OCI-LY7 (cell line): ENCODE measurements at regions not wholly inside any gene's neighbourhood (a gene's known extent, or its start where the extent isn't known, plus 50 kb on each side); places are given as distances from the start of the nearest gene placed in this dataset.

Source experiments
- BruUV-seq: library from RNA; stranded (reverse); fragments of 400-500 nt; replicated peaks from 2 replicates; lab custom pipeline; 2021; lab: Mats Ljungman, UMichigan
- CTCF ChIA-PET: fragments of 300-600 bp; sonication (Branson Sonifier 250); formaldehyde crosslinking; loops from one replicate; lab custom pipeline; 2022; ENCODE audit warnings: antibody characterized with exemption; ENCODE audit not compliant: unreplicated experiment; lab: Charles Lee
- POLR2A ChIA-PET: fragments of 300-600 bp; sonication (Branson Sonifier 250); formaldehyde crosslinking; loops from one replicate; lab custom pipeline; 2022; ENCODE audit warnings: antibody characterized with exemption; lab: Charles Lee
- DNase-seq: peaks from one replicate; pipeline ENCODE4 v3.0.0-alpha.2; 2015; ENCODE audit warnings: low spot score
- H2AFZ ChIP-seq: fragments of 200-600 bp; sonication (generic), shearing (Covaris generic); 2 replicates; pipeline ENCODE4 v1.6.1; 2014; ENCODE audit warnings: mild to moderate bottlenecking, antibody characterized with exemption, low read length, moderate library complexity
- H3K27ac ChIP-seq: fragments of 200-600 bp; sonication (generic); 2 replicates; pipeline ENCODE4 v1.5.1; 2014; ENCODE audit warnings: mixed run types, low read depth, mild to moderate bottlenecking, moderate library complexity, low read length, inconsistent platforms; ENCODE audit not compliant: poor library complexity, severe bottlenecking
- H3K36me3 ChIP-seq: fragments of 200-600 bp; sonication (generic); 2 replicates; pipeline ENCODE4 v1.6.1; 2014; ENCODE audit warnings: mild to moderate bottlenecking, antibody characterized with exemption, low read length, moderate library complexity, mixed read lengths; ENCODE audit not compliant: insufficient read depth
- H3K4me1 ChIP-seq: fragments of 200-600 bp; sonication (generic); 2 replicates; pipeline ENCODE4 v1.5.1; 2014; ENCODE audit warnings: mild to moderate bottlenecking, low read length; ENCODE audit not compliant: insufficient read depth, poor library complexity, severe bottlenecking
- H3K4me2 ChIP-seq: fragments of 200-600 bp; sonication (generic); 2 replicates; pipeline ENCODE4 v1.6.1; 2014; ENCODE audit warnings: mild to moderate bottlenecking, low read length
- H3K4me3 ChIP-seq: fragments of 200-600 bp; sonication (generic); 2 replicates; pipeline ENCODE4 v1.5.1; 2014; ENCODE audit warnings: mild to moderate bottlenecking, low read depth, low read length; ENCODE audit not compliant: poor library complexity, severe bottlenecking
- H3K79me2 ChIP-seq: fragments of 200-600 bp; sonication (generic); 2 replicates; pipeline ENCODE4 v1.6.1; 2016; ENCODE audit warnings: low read depth, mild to moderate bottlenecking, low read length, moderate library complexity, mixed read lengths; ENCODE audit not compliant: insufficient read depth
- H3K9me2 ChIP-seq: fragments of 200-600 bp; sonication (generic); 2 replicates; pipeline ENCODE4 v1.6.1; 2016; ENCODE audit warnings: mild to moderate bottlenecking, low read length, mixed read lengths; ENCODE audit not compliant: insufficient read depth
- H3K9me3 ChIP-seq: fragments of 200-600 bp; sonication (generic); 2 replicates; pipeline ENCODE4 v1.6.1; 2014; ENCODE audit warnings: mild to moderate bottlenecking, mixed run types, low read length, mixed read lengths
- H4K20me1 ChIP-seq: fragments of 200-600 bp; sonication (generic); 2 replicates; pipeline ENCODE4 v1.6.1; 2014; ENCODE audit warnings: mild to moderate bottlenecking, antibody characterized with exemption, low read length, moderate library complexity, mixed read lengths; ENCODE audit not compliant: insufficient read depth
- CTCF ChIP-seq: fragments of 200-600 bp; sonication (generic); conservative IDR thresholded peaks from 2 replicates; pipeline ENCODE4 v1.5.1; 2014; ENCODE audit warnings: mild to moderate bottlenecking, antibody characterized with exemption, low read length, moderate library complexity, mixed read lengths
- EZH2phosphoT487 ChIP-seq: fragments of 200-600 bp; sonication (generic); IDR thresholded peaks from 2 replicates; pipeline ENCODE4 v1.6.1; 2018; ENCODE audit warnings: low read depth, borderline replicate concordance, mild to moderate bottlenecking, mixed run types, antibody characterized with exemption, low read length, moderate library complexity, mixed read lengths
- intact Hi-C: fragments of 100-400 bp; cut with micrococcal nuclease; formaldehyde crosslinking; loops from one replicate; pipeline ENCODE4 v1.10.0; 2022; ENCODE audit not compliant: unreplicated experiment

- no peak overlapping the region for H2AFZ ChIP-seq
- no TSS peak for BruUV-seq
- H3K4me3 ChIP-seq, result no peak overlapping the region
- no peak overlapping the region for H3K4me2 ChIP-seq
- ChIA-PET CTCF (no interaction called here), POLR2A (no interaction called here)
- no peaks in the 10 kb centered on the region for H3K4me1 ChIP-seq
- no peaks in the 10 kb centered on the region for H4K20me1 ChIP-seq
- no peak for DNase-seq
- no peaks in the 10 kb centered on the region for H3K9me3 ChIP-seq
- TF ChIP-seq EZH2phosphoT487, result no peak
- TF ChIP-seq CTCF, result no peak
- H3K9me2 ChIP-seq, result no peaks in the 10 kb centered on the region
- H3K27ac ChIP-seq, result no peak overlapping the region
- intact Hi-C loops, result no loop called here
- no peaks in the 10 kb centered on the region for H3K79me2 ChIP-seq
- no peaks in the 10 kb centered on the region for H3K36me3 ChIP-seq
Measured at GRCh38 chr10:29736366-29737073, 101.7 kb upstream of the SVIL start.

- Histone ChIP-seq H3K36me3 (no peaks in the 10 kb centered on the region), H3K4me3 (no peak overlapping the region), H4K20me1 (no peaks in the 10 kb centered on the region), H2AFZ (no peak overlapping the region), H3K4me1 (no peaks in the 10 kb centered on the region), H3K4me2 (no peak overlapping the region), H3K9me3 (no peaks in the 10 kb centered on the region), H3K79me2 (no peaks in the 10 kb centered on the region), H3K27ac (no peak overlapping the region), H3K9me2 (no peaks in the 10 kb centered on the region)
- CTCF ChIA-PET, result no interaction called here
- intact Hi-C loops, result no loop called here
- peak; percentile 2 for DNase-seq
- TF ChIP-seq EZH2phosphoT487 (no peak), CTCF (peak; percentile 71)
- POLR2A ChIA-PET, result no interaction called here
- BruUV-seq, result no TSS peak
Measured at GRCh38 chr10:29735628-29736365, 101.0 kb upstream of the SVIL start.
